ENCODE measurements at regions not wholly inside any gene's neighbourhood (a gene's known extent, or its start where the extent isn't known, plus 50 kb on each side); places are given as distances from the start of the nearest gene placed in this dataset.

DNA sequence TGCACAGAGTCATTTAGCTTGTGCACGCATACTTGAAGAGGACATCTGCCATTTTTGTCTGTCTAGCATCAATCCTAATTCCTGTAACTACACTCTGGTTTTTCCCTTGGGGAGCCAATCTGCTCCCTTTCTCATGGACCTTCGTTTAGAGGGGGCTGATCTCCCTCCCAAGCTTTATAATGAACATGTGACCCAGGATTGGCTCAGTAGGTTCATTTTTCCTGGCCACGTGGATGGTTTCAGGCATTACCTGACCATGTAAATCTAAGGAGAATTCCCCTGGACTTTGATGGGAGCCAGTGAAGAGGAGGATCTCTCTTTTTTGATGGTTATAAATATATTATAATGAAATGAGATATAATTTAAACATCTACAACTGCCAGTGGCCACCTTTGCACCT is 56.8 kb upstream of the HS3ST2 start:
- Histone ChIP-seq H3K9ac (ENCODE audit: low read length) (no peak overlapping the region), H3K23ac (ENCODE audit: low read length) (no peak overlapping the region), H3K79me1 (ENCODE audit: low read length) (no peaks in the 10 kb centered on the region), H3K4ac (ENCODE audit: low read depth, low read length) (no peak overlapping the region), H4K91ac (ENCODE audit: low read depth, low read length) (no peak overlapping the region), H3K27me3 (ENCODE audit: insufficient read depth, low read length) (no peaks in the 10 kb centered on the region), H2AFZ (ENCODE audit: insufficient read depth, low read length, poor library complexity) (no peak overlapping the region), H3K14ac (ENCODE audit: low read length) (no peak overlapping the region), H3K27ac (ENCODE audit: low read depth, low read length) (no peak overlapping the region), H2AK5ac (ENCODE audit: low read length) (no peak overlapping the region), H3K4me2 (ENCODE audit: low read length) (no peak overlapping the region), H2BK5ac (ENCODE audit: low read depth, low read length, poor library complexity) (no peak overlapping the region), H4K8ac (ENCODE audit: low read depth, low read length) (no peak overlapping the region), H3K4me1 (ENCODE audit: control insufficient read depth in 1 of 2, insufficient read depth in 2 of 2, low read length in 2 of 2) (no peaks in the 10 kb centered on the region), H3K4me3 (ENCODE audit: low read depth, low read length) (no peak overlapping the region), H3K9me3 (ENCODE audit: insufficient read depth, low read depth, low read length) (no peaks in the 10 kb centered on the region), H3K79me2 (ENCODE audit: control insufficient read depth, insufficient read depth, low read length, poor library complexity) (no peaks in the 10 kb centered on the region), H2BK120ac (ENCODE audit: insufficient read depth, low read length, poor library complexity) (no peak overlapping the region), H4K12ac (ENCODE audit: low read depth, low read length) (no peak overlapping the region), H2BK12ac (ENCODE audit: low read length) (no peak overlapping the region), H3K18ac (ENCODE audit: low read length) (no peak overlapping the region), H3K36me3 (ENCODE audit: control insufficient read depth in 1 of 2, insufficient read depth in 2 of 2, low read length in 2 of 2) (no peaks in the 10 kb centered on the region)
- no CpG with 5 or more reads among the region's 3 CpGs for WGBS (ENCODE audit: extremely low coverage, insufficient coverage, insufficient read length)
- no peak for DNase-seq

DNA sequence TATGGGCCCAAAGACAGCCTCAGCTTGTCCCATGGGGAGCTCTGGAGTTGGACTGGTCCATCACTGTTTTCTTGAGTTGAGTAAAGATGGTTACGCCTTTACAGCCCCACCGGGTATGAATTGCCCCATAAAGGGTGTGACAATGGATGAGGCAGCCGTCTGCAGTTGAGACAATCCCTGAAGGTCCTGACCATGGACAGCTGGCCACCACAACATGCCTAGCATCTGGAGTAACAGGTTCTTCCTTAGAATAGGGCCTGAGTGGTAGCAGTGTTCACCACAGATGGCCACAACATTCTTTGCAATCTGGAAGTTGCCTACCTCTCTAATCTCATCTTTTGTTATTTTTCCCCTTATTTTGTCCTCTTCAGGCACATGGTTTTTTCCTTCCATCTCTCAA is 51.5 kb upstream of the HS3ST2 start:
- no peaks in the 10 kb centered on the region for H3K79me2 ChIP-seq (ENCODE audit: control insufficient read depth, insufficient read depth, low read length, poor library complexity)
- H4K12ac ChIP-seq (ENCODE audit: low read depth, low read length): no peak overlapping the region
- H4K8ac ChIP-seq (ENCODE audit: low read depth, low read length): no peak overlapping the region
- H3K4me2 ChIP-seq (ENCODE audit: low read length): no peak overlapping the region
- no peak overlapping the region for H3K14ac ChIP-seq (ENCODE audit: low read length)
- H2BK12ac ChIP-seq (ENCODE audit: low read length): no peak overlapping the region
- H3K27ac ChIP-seq (ENCODE audit: low read depth, low read length): no peak overlapping the region
- no peak for DNase-seq
- no peak overlapping the region for H3K9ac ChIP-seq (ENCODE audit: low read length)
- no peaks in the 10 kb centered on the region for H3K27me3 ChIP-seq (ENCODE audit: insufficient read depth, low read length)
- no peak overlapping the region for H2AK5ac ChIP-seq (ENCODE audit: low read length)
- H4K91ac ChIP-seq (ENCODE audit: low read depth, low read length): no peak overlapping the region
- no peak overlapping the region for H3K18ac ChIP-seq (ENCODE audit: low read length)
- H3K9me3 ChIP-seq (ENCODE audit: insufficient read depth, low read depth, low read length): no peaks in the 10 kb centered on the region
- no peak overlapping the region for H2BK120ac ChIP-seq (ENCODE audit: insufficient read depth, low read length, poor library complexity)
- no peak overlapping the region for H3K4ac ChIP-seq (ENCODE audit: low read depth, low read length)
- H3K79me1 ChIP-seq (ENCODE audit: low read length): no peaks in the 10 kb centered on the region
- no peak overlapping the region for H2BK5ac ChIP-seq (ENCODE audit: low read depth, low read length, poor library complexity)
- no peak overlapping the region for H3K23ac ChIP-seq (ENCODE audit: low read length)
- H2AFZ ChIP-seq (ENCODE audit: insufficient read depth, low read length, poor library complexity): no peak overlapping the region
- H3K4me3 ChIP-seq (ENCODE audit: low read depth, low read length): no peak overlapping the region
- no CpG with 5 or more reads among the region's 3 CpGs for WGBS (ENCODE audit: extremely low coverage, insufficient coverage, insufficient read length)
- no peaks in the 10 kb centered on the region for H3K4me1 ChIP-seq (ENCODE audit: control insufficient read depth in 1 of 2, insufficient read depth in 2 of 2, low read length in 2 of 2)
- H3K36me3 ChIP-seq (ENCODE audit: control insufficient read depth in 1 of 2, insufficient read depth in 2 of 2, low read length in 2 of 2): no peaks in the 10 kb centered on the region

DNA sequence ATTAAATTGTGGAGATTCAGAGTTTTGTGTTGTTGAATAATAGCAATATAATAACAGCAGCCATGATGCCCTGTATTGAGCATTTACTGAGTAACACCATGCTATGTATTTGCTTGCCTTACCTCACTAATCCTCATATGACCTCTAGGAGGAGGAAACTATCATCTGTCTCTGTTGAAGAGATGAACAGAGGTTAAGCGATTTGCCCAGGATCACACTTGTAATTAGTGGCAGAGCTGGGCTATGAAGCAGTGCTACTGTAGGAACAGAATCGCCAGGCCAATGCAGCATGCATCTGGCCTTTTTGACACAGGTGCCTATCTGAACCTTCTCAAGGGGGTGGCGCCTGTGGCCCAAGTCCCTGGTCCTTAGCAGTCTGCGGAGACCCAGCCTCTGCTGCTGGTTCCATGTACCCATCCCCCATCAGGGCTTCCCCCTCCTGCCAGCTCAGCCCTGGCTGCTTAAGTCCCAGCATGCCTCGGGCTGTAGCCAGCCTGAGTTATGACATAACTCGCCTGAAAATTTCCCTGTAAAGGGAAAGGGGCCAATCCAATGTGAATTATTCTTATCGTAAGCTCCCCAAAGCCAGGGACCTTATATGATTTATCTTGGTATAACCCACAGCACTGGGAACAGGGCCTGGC is 50.4 kb upstream of the HS3ST2 start:
- H2BK12ac ChIP-seq (ENCODE audit: low read length): no peak overlapping the region
- no peak overlapping the region for H3K4me2 ChIP-seq (ENCODE audit: low read length)
- no peaks in the 10 kb centered on the region for H3K79me1 ChIP-seq (ENCODE audit: low read length)
- no peaks in the 10 kb centered on the region for H3K36me3 ChIP-seq (ENCODE audit: control insufficient read depth in 1 of 2, insufficient read depth in 2 of 2, low read length in 2 of 2)
- H4K12ac ChIP-seq (ENCODE audit: low read depth, low read length): no peak overlapping the region
- no peaks in the 10 kb centered on the region for H3K9me3 ChIP-seq (ENCODE audit: insufficient read depth, low read depth, low read length)
- H3K4me1 ChIP-seq (ENCODE audit: control insufficient read depth in 1 of 2, insufficient read depth in 2 of 2, low read length in 2 of 2): no peaks in the 10 kb centered on the region
- H3K4ac ChIP-seq (ENCODE audit: low read depth, low read length): no peak overlapping the region
- no peak overlapping the region for H3K23ac ChIP-seq (ENCODE audit: low read length)
- no peak overlapping the region for H3K4me3 ChIP-seq (ENCODE audit: low read depth, low read length)
- DNase-seq: no peak
- no peak overlapping the region for H2AFZ ChIP-seq (ENCODE audit: insufficient read depth, low read length, poor library complexity)
- H4K91ac ChIP-seq (ENCODE audit: low read depth, low read length): no peak overlapping the region
- H2AK5ac ChIP-seq (ENCODE audit: low read length): no peak overlapping the region
- H3K79me2 ChIP-seq (ENCODE audit: control insufficient read depth, insufficient read depth, low read length, poor library complexity): no peaks in the 10 kb centered on the region
- peak overlapping the region; percentile 21 for H3K9ac ChIP-seq (ENCODE audit: low read length)
- no peak overlapping the region for H2BK5ac ChIP-seq (ENCODE audit: low read depth, low read length, poor library complexity)
- H3K14ac ChIP-seq (ENCODE audit: low read length): no peak overlapping the region
- H3K18ac ChIP-seq (ENCODE audit: low read length): no peak overlapping the region
- WGBS (ENCODE audit: extremely low coverage, insufficient coverage, insufficient read length): no CpG with 5 or more reads among the region's 7 CpGs
- H4K8ac ChIP-seq (ENCODE audit: low read depth, low read length): no peak overlapping the region
- no peaks in the 10 kb centered on the region for H3K27me3 ChIP-seq (ENCODE audit: insufficient read depth, low read length)
- no peak overlapping the region for H3K27ac ChIP-seq (ENCODE audit: low read depth, low read length)
- no peak overlapping the region for H2BK120ac ChIP-seq (ENCODE audit: insufficient read depth, low read length, poor library complexity)
